Muscle of arm (tissue), 1 donor: ENCODE measurements at regions not wholly inside any gene's neighbourhood (a gene's known extent, or its start where the extent isn't known, plus 50 kb on each side); places are given as distances from the start of the nearest gene placed in this dataset.

Source experiments
- DNase-seq: peaks from one replicate; pipeline ENCODE4 v3.0.0-alpha.2; 2013

GRCh38 chrX:13903405-13903804, 86.5 kb upstream of the GPM6B start:
- DNase-seq: no peak

DNA sequence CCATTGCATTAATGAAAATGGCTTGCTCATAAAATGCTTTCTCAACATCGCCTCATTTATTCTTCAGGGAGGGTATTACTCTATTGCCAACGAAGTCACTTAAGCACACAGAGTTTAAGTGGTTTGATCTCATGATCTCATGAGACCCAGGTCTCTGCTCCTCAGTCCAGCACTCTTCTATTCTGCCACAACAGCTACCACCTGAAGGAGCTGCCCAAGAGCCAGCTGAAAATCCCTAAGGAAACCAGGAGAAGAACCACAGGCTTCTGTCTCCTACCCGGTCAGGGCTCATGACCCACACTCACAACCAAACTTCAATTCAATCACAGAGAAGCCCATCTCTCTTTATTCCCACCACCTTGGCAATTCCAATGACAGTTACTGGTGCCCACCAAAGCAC, 85.5 kb upstream of the GPM6B start:
- no peak for DNase-seq

- DNase-seq: no peak
Observed at GRCh38 chrX:13901354-13901753, 84.5 kb upstream of the GPM6B start.

GRCh38 chrX:13900351-13900750, 83.5 kb upstream of the GPM6B start:
- no peak for DNase-seq

DNA sequence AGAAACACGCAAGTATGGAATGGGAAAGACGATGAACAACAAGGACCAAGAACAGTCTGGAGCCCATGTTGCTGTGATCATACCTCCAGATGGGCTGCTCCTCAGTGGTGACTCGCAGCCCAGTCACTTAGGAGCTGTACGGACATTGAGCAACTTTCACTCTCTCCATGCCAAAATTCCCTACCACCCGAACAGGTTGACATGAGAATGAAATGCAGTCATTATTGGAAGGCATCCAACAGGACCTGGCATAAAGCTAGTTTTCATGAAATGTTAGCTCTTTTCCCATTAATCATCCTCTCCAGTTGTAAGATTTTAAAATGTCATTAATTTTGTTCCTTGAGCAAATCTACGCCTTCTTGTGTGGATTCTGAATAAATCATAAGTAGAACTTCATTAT, 82.7 kb upstream of the GPM6B start:
- no peak for DNase-seq

- DNase-seq: no peak
Observed at GRCh38 chrX:13898603-13899002, 81.7 kb upstream of the GPM6B start.

GRCh38 chrX:13898083-13898482, 81.2 kb upstream of the GPM6B start:
- no peak for DNase-seq

GRCh38 chrX:13897566-13897965, 80.7 kb upstream of the GPM6B start:
- DNase-seq: no peak

DNA sequence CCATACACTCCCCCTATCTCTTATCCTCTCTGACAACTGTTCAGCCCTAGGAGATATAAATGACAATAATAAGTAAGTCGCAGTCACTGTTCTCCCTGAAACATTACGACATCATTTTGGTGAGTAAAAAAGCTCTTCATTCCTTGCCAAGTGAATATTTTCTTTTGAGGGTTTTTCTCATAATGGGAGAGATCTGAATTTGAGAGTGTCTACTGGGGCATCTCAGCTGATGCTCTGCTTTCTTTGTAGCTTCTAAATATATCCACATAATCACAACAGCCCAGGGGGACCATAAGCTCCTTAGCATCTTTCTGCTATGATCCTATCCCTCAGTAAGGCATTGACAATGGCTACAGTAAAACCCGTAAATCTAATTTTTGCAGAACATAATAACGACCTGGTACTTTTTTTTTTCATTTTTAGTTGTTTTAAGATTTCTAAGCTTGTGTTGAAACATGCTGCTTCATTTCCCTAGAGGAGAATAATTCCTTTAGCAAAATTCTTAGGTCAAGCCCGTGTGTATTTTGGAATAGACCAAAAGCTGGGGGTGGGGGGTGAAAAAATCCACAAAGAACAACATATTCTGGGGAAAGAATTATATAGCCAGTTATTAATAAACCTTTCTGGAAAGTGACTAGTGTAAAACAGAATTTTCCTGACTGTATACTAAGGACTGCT, 78.1 kb upstream of the GPM6B start:
- no peak for DNase-seq

DNA sequence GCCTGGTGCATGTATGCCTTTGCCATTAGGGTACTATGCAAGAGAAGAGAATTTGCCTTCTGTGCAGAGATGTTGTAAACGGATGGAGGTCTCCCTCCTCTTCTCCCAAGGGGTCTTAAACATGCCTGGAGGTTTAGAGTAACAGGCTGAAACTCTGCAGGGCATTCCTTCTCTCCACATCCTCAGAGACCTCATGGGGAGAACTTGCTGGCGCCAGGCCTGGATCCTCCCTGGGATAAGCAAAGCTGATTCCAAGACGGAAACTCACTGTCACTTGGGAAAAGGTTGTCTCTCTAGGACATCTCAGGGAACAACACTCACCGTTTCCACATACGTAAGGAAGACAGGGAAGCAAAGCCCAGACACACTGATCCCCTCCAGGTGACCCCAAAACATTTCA, 76.9 kb upstream of the GPM6B start:
- no peak for DNase-seq

DNA sequence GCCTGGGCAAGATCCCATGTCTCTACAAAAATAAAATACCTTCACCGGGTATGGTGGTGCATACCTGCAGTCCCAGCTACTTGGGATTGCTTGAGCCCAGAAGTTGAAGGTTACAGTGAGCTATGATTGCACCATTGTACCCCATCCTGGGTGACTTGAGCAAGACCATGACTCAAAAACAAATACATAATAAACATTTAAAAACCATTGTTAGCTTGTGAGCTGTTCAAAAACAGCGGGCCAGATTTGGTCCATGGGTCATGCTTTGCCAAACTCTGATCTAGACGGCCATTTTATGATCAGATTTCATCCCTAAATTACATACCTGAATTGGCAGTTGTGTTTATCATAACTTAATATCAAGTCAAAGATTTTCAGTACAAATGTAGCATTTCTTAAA, 76.0 kb upstream of the GPM6B start:
- no peak for DNase-seq

DNA sequence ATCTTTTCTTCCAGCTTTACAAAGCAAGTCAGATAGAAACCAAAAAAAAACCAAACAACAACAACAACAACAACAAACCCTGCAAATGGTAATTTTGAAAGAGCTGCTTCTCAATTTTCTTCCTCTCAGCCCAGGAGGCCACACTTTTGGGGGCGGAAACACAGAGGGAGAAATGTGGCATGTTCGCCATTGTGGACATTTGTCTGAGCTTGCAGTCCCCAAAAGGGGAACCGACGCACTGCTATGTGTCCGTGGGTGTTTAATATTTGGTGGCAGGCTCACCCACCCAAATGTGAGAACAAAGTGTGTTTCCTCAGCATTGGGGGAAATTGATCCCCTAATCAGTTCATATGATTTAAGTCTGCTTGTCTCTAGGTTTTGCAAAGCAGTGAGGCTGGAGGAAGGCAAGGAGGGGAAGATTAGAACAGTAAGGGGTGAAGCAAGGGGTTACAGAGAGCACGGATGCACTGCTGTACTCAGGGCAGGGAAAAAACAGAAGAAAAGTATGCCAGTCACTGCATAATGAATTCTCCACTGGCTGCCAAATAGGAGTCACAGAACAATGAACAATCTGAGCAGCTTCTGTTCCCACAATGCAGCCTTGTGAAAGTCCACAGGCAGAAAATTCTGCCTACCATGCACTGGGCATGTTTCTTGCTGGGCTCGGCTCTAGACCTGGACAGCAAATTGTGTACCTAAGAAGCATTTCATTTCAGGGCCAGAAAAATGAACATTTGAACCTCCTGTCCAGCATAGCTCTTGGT, 74.7 kb upstream of the GPM6B start:
- DNase-seq: no peak

DNA sequence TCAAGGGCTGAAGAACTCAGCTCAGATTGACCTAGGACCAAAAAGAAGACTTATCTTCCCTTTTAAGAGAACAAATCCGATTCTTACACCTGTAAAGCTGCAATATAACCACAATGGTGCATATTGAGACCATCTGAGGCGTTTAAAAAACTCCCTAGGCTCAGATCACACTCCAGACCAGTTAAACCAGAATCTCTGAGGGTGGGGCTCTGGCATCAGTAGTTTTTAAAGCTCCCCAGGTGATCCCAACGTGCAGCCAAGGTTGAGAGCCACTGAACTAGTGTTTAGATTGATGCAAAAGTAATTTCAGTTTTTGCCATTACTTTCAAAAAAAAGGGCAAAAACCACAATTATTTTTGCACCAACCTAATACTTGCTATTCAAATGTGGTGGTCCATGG, 73.9 kb upstream of the GPM6B start:
- DNase-seq: no peak

DNA sequence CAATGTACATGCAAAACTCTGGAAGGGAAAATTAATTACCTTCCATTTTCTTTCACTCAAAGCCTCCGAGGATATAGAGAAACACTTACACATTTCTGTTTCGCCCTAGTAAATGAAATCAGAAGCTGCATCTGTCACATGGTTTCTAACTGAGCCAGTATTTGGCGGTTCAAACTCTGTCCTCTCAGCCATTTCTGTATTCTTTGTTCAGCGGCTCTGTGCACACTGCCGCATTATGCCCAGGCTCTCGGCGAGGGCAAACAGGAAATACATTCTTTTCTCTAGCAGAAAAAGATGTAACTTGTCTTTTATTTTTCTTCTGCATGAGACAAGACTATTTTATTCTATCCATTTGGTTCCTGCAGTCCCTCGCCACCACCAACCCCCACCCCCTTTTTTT, 71.4 kb upstream of the GPM6B start:
- DNase-seq: no peak

DNA sequence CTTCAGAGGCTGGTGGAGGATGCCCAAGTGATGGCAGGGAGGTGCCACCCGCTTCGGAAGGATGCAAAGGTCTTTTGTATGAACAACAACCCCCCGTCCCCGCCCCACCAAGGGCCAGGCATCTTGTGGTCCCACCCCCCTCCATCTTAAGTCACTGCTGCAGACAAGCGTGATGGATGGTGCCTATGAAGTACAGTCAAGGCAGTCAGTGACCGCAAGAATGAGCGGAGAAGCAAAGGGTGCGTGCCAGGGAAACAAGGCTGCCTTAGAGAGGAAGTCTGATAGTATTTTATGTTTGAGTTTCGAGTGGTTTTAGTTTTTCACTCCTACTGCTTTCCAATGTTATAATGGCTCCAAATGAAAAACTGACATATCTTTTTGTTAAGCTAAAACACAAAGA, 68.7 kb upstream of the GPM6B start:
- no peak for DNase-seq

DNA sequence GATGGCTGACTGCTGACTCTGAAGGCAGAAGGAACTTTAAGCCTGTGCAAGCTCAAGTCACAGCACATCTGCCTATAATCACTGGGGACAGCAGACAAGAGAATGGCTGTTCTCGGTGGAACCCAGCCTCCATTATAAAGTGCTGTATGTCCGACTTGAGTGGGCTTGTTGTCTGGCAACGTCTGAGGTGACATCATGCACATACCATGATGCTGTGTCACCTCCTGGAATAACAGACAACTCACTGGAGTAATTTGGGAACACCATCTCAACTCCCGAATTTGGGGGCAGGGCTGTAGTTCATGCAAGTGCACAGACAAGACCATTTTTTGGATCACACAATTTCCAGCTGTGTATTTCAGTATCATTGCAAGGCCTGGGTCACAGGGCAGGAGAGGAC, 59.8 kb upstream of the GPM6B start:
- DNase-seq: no peak

GRCh38 chrX:13875572-13875971, 58.7 kb upstream of the GPM6B start:
- DNase-seq: no peak

- no peak for DNase-seq
Observed at GRCh38 chrX:13868591-13868990, 51.7 kb upstream of the GPM6B start.
